Sigmoid colon (tissue), 4 donors: ENCODE measurements at regions not wholly inside any gene's neighbourhood (a gene's known extent, or its start where the extent isn't known, plus 50 kb on each side); places are given as distances from the start of the nearest gene placed in this dataset.

Experiments used
- EP300 ChIP-seq, 4 donors: sonication (generic); formaldehyde crosslinking; IDR thresholded peaks; one replicate each; pipeline ENCODE4 v1.6.1; 2017; ENCODE audit warnings: antibody characterized with exemption in 4 of 4
- POLR2A ChIP-seq, 2 donors: fragments of 450-650 bp; IDR thresholded peaks; one replicate each; pipeline ENCODE4 v1.6.1; 2016; ENCODE audit warnings: antibody characterized with exemption in 2 of 2, mild to moderate bottlenecking in 2 of 2, moderate library complexity in 2 of 2
- POLR2AphosphoS5 ChIP-seq, 4 donors: sonication (generic); formaldehyde crosslinking; IDR thresholded peaks; one replicate each; pipeline ENCODE4 v1.6.1; 2017; ENCODE audit warnings: antibody characterized with exemption in 4 of 4
- TF ChIP-seq, protein P1 (sequence below), 4 experiments: fragments of 450-650 bp in 3 of 4; fragments of 200-600 bp in 1 of 4; IDR thresholded peaks; one replicate each; pipeline ENCODE4 v1.5.1; 2016 to 2019; ENCODE audit warnings: antibody characterized with exemption in 4 of 4, mild to moderate bottlenecking in 3 of 4, moderate library complexity in 2 of 4

DNA sequence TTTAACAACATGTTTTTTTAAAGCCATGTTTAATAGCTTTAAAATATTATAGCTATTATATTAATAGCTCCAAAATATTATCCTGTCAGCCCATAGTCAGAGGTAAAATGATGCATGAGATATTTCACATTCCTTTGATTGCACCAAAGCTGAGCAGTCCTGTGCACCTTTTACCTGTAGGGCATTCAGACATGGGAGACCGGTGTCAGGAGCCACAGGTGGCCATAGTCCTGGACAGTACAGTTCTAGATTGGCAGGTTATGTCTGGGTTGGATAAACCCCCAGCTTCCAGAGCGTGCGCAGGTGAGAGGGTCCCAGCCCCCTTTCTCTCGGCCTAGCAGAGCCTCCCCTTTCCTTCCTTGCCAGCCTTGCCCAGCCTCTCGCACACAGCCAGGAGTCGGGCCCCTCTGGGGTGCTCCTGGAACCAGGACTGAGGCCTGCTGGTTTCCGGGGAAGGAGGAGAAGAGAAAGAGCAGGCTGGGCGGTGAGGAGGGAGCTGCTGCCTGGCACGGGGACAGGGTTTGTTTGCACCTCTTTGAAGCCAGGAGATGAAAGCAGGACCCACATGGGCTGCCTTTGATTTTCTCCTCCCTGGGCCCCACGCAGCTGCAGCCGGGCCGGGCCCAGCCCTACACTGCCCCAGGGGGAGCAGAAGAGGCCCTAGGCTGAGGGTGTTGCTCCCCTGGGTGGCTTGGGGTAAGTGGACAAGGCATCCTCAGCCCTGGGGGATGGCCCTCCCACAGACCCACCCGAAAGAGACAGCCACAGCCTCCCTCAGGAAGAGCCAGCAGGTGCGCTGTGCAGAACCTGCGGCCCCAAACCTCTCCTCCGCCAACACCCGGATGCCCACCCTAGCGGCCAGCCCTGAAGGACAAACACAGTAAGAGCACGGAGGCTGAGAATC lies 75.2 kb upstream of the TARDBP start:
- TF ChIP-seq, protein P1, sequence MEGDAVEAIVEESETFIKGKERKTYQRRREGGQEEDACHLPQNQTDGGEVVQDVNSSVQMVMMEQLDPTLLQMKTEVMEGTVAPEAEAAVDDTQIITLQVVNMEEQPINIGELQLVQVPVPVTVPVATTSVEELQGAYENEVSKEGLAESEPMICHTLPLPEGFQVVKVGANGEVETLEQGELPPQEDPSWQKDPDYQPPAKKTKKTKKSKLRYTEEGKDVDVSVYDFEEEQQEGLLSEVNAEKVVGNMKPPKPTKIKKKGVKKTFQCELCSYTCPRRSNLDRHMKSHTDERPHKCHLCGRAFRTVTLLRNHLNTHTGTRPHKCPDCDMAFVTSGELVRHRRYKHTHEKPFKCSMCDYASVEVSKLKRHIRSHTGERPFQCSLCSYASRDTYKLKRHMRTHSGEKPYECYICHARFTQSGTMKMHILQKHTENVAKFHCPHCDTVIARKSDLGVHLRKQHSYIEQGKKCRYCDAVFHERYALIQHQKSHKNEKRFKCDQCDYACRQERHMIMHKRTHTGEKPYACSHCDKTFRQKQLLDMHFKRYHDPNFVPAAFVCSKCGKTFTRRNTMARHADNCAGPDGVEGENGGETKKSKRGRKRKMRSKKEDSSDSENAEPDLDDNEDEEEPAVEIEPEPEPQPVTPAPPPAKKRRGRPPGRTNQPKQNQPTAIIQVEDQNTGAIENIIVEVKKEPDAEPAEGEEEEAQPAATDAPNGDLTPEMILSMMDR (IDR thresholded peaks at IDR 0.05): no peak
- no peak for TF ChIP-seq EP300 (IDR thresholded peaks at IDR 0.05)
- TF ChIP-seq POLR2A (IDR thresholded peaks at IDR 0.05): no peak
- no peak for TF ChIP-seq POLR2AphosphoS5 (IDR thresholded peaks at IDR 0.05)
